Breast epithelium (tissue), 4 donors: ENCODE measurements at regions not wholly inside any gene's neighbourhood (a gene's known extent, or its start where the extent isn't known, plus 50 kb on each side); places are given as distances from the start of the nearest gene placed in this dataset.

Experiments
- DNase-seq, 2 donors: peaks; one replicate each; pipeline ENCODE4 v3.0.0-alpha.2; 2019; ENCODE audit warnings: low spot score in 2 of 2
- H3K27ac ChIP-seq, 2 donors: fragments of 200-600 bp; sonication (generic) in 1 of 2; one replicate each; pipeline ENCODE4 v1.5.1; 2016 to 2019; ENCODE audit warnings: mild to moderate bottlenecking in 1 of 2
- H3K27me3 ChIP-seq, 2 donors: fragments of 200-600 bp; sonication (generic) in 1 of 2; one replicate each; pipeline versions ENCODE4 v1.5.1 to v1.6.0; 2017 to 2019; ENCODE audit warnings: control low read depth in 1 of 2, mild to moderate bottlenecking in 1 of 2
- H3K36me3 ChIP-seq: fragments of 200-600 bp; one replicate; pipeline ENCODE4 v1.5.1; 2019
- H3K4me1 ChIP-seq, 2 donors: fragments of 200-600 bp; sonication (generic); one replicate each; pipeline ENCODE4 v1.5.1; 2016 to 2019; ENCODE audit warnings: control low read depth in 1 of 2
- H3K4me3 ChIP-seq, 3 donors: fragments of 200-600 bp; sonication (generic); 1 replicate in 2 of 3; 2 replicates in 1 of 3; pipeline ENCODE4 v1.5.1; 2016 to 2019; ENCODE audit warnings: mild to moderate bottlenecking in 3 of 3, moderate library complexity in 2 of 3
- H3K9me3 ChIP-seq, 2 donors: fragments of 200-600 bp; sonication (generic) in 1 of 2; one replicate each; pipeline ENCODE4 v1.5.1; 2016 to 2019; ENCODE audit warnings: control low read depth in 1 of 2
- POLR2A ChIP-seq: fragments of 450-650 bp; IDR thresholded peaks from one replicate; pipeline ENCODE4 v1.6.1; 2016; ENCODE audit warnings: antibody characterized with exemption, mild to moderate bottlenecking, moderate library complexity
- POLR2AphosphoS5 ChIP-seq, 3 donors: sonication (generic); formaldehyde crosslinking; IDR thresholded peaks; one replicate each; pipeline ENCODE4 v1.6.1; 2017; ENCODE audit warnings: antibody characterized with exemption in 3 of 3
- intact Hi-C: fragments of 100-400 bp; cut with DNase I; formaldehyde crosslinking; loops from one replicate; pipeline ENCODE4 v1.15.1; 2023; ENCODE audit warnings: low total_unique reads
- TF ChIP-seq, protein P1 (sequence below), 3 donors: fragments of 450-650 bp; IDR thresholded peaks; one replicate each; pipeline ENCODE4 v1.5.1; 2016 to 2017; ENCODE audit warnings: antibody characterized with exemption in 3 of 3, mild to moderate bottlenecking in 3 of 3, moderate library complexity in 3 of 3

DNA sequence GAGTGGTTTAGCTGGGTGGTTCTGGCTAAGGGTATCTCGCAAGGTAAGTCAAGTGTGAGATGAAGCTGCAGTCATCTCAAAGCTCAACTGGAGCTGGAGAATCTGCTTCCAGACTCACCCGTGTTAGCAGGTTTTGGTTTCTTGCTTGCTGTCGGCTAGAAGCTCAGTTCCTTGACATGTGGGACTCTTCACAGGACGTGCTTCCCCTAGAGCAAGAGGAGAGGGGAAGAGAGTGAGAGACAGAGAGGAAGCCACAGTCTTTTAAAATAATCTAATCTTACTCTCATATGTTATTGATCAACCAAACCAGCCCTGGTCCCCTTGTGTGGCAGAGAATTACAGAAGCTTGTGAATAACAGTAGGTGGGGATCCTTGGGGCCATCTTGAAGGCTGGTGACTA, 199.5 kb downstream of the REEP3 start:
- intact Hi-C loops: no loop called here
- Histone ChIP-seq H3K4me3 (no peak overlapping the region), H3K9me3 (no peaks in the 10 kb centered on the region), H3K36me3 (no peaks in the 10 kb centered on the region), H3K27me3 (no peaks in the 10 kb centered on the region), H3K4me1 (peaks cover 0 to 8% of the 10 kb centered on the region in 2 donors), H3K27ac (peak overlapping the region; percentile 51 to 52)
- TF ChIP-seq POLR2AphosphoS5 (IDR thresholded peaks at IDR 0.05) (no peak), POLR2A (no peak)
- DNase-seq: no peak

DNA sequence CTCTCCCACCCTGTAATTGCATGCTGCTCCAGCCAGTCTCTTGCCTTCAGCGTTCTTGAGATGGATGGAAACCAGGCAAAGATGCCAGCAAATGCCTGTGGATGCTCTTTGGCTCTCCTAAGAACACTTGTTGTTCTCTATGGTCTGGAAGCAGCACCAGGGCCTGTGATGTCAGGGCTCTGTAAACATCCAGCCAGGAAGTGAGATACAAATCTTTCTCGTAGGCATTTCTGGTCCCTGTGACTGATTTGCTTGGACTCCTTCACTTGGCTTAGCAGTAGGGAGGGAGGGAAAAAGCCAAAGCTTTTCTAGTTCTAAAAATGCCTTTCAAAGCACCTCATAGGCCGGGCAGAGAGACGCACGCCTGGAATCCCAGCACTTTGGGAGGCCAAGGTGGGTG, 201.3 kb downstream of the REEP3 start:
- H3K4me3 ChIP-seq: no peak overlapping the region
- peaks cover 0 to 8% of the 10 kb centered on the region in 2 donors for H3K4me1 ChIP-seq
- TF ChIP-seq, protein P1, sequence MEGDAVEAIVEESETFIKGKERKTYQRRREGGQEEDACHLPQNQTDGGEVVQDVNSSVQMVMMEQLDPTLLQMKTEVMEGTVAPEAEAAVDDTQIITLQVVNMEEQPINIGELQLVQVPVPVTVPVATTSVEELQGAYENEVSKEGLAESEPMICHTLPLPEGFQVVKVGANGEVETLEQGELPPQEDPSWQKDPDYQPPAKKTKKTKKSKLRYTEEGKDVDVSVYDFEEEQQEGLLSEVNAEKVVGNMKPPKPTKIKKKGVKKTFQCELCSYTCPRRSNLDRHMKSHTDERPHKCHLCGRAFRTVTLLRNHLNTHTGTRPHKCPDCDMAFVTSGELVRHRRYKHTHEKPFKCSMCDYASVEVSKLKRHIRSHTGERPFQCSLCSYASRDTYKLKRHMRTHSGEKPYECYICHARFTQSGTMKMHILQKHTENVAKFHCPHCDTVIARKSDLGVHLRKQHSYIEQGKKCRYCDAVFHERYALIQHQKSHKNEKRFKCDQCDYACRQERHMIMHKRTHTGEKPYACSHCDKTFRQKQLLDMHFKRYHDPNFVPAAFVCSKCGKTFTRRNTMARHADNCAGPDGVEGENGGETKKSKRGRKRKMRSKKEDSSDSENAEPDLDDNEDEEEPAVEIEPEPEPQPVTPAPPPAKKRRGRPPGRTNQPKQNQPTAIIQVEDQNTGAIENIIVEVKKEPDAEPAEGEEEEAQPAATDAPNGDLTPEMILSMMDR (IDR thresholded peaks at IDR 0.05): no peak
- peak in 2 of 3 donors; percentile 66 to 70 for TF ChIP-seq POLR2AphosphoS5 (IDR thresholded peaks at IDR 0.05)
- no peaks in the 10 kb centered on the region for H3K9me3 ChIP-seq
- peak; percentile 58 to 89 for DNase-seq
- no peaks in the 10 kb centered on the region for H3K36me3 ChIP-seq
- H3K27me3 ChIP-seq: no peaks in the 10 kb centered on the region
- intact Hi-C loops: no loop called here
- peak overlapping the region; percentile 86 to 90 for H3K27ac ChIP-seq

DNA sequence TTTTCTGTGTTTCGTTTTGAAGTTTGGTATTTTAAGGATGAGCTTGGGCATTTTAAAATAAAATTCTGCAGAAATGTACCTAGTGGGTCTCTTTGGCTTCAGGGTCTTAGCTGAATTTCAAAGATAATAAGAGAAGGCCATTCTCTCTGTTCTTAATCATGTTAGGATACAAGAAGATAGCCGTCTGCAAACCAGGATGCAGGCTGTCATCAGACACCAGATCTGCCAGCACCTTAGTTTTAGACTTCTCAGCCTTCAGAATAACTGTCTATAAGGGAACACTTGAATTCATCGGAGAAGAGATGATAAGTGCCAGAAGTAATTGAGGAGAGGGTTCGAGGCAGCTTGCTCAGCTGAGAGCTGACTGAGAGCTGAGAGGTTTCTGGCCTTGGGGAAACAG, 202.1 kb downstream of the REEP3 start:
- H3K27ac ChIP-seq: peak overlapping the region in 1 of 2 donors; percentile 90

DNA sequence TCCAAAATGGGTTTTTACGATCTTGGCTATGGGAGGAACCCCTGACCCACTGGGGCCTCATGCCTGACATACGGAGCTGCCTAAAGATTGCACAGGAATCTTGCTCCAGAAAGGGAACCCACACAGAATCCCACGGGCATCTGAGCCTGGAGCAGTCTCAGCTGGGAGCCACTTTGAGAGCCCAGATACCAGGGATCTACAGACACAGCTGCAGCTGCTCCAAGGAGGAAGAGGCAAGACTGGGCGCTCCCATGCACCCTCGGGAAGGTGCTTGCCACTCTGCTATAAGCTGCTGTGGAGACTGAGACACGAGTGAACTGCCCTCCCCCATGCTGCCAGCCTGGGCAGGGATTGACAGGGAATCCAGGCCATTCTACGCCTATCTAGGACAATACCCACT, 202.5 kb downstream of the REEP3 start:
- peaks cover 0 to 8% of the 10 kb centered on the region in 2 donors for H3K4me1 ChIP-seq
- no peaks in the 10 kb centered on the region for H3K36me3 ChIP-seq
- no peaks in the 10 kb centered on the region for H3K27me3 ChIP-seq
- intact Hi-C loops: no loop called here
- no peaks in the 10 kb centered on the region for H3K9me3 ChIP-seq
- no peak for TF ChIP-seq POLR2A
- H3K4me3 ChIP-seq: no peak overlapping the region
- no peak overlapping the region for H3K27ac ChIP-seq
- no peak for DNase-seq

More for the DNA sequence above, 202.1 kb downstream of the REEP3 start:
- H3K4me3 ChIP-seq: no peak overlapping the region
- no peaks in the 10 kb centered on the region for H3K36me3 ChIP-seq
- DNase-seq: no peak
- no peaks in the 10 kb centered on the region for H3K9me3 ChIP-seq
- intact Hi-C loops: no loop called here
- peaks cover 0 to 8% of the 10 kb centered on the region in 2 donors for H3K4me1 ChIP-seq
- TF ChIP-seq, protein P1 (IDR thresholded peaks at IDR 0.05): no peak
- TF ChIP-seq POLR2AphosphoS5 (IDR thresholded peaks at IDR 0.05): no peak
- TF ChIP-seq POLR2A: no peak
- H3K27me3 ChIP-seq: no peaks in the 10 kb centered on the region

DNA sequence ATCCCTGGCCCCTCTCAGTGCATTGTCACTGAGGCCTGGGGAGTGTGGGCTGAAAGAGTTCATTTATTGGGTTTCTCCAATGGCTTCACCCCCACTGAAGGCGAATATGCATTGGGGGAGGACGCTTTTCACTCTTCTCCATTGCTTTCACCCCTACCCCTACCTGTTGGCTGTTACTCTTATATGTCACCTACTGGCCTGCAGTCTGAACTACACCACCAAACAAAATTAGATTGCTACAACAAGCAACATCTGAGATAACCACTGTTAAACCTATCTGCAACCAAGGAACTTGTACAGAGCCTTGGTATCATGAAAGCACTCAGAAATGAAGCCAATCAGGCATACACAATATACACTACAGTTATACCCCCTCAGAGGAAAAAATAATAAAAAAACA, 203.7 kb downstream of the REEP3 start:
- no peak overlapping the region for H3K27ac ChIP-seq
- H3K4me1 ChIP-seq: peaks cover 0 to 6% of the 10 kb centered on the region in 2 donors
- no peaks in the 10 kb centered on the region for H3K36me3 ChIP-seq
- intact Hi-C loops: no loop called here
- H3K4me3 ChIP-seq: no peak overlapping the region
- no peak for TF ChIP-seq POLR2A
- TF ChIP-seq POLR2AphosphoS5 (IDR thresholded peaks at IDR 0.05): no peak
- TF ChIP-seq, protein P1 (IDR thresholded peaks at IDR 0.05): no peak
- H3K9me3 ChIP-seq: no peaks in the 10 kb centered on the region
- no peaks in the 10 kb centered on the region for H3K27me3 ChIP-seq
- DNase-seq: no peak

DNA sequence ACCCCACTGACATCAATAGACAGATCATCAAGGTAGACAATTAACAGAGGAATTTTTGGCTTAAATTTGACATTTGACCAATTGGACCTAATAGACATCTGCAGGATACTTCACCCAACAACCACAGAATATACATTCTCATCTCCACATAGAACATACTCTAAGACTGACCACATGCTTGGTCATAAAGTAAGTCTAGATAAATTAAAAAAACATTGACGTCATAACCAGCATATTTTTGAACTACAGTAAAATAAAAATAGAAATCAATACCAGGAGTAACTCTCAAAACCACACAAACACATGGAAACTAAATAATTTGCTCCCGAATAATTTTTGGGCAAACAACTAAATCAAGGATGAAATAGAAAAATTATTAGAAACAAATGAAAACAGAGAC, 205.7 kb downstream of the REEP3 start:
- intact Hi-C loops: no loop called here
- DNase-seq: no peak
- TF ChIP-seq POLR2AphosphoS5 (IDR thresholded peaks at IDR 0.05) (no peak), POLR2A (no peak)
- TF ChIP-seq, protein P1 (IDR thresholded peaks at IDR 0.05): no peak

More for the DNA sequence above, 205.7 kb downstream of the REEP3 start:
- H3K27ac ChIP-seq: no peak overlapping the region
- no peak overlapping the region for H3K4me3 ChIP-seq
- no peaks in the 10 kb centered on the region for H3K27me3 ChIP-seq
- no peaks in the 10 kb centered on the region for H3K36me3 ChIP-seq
- no peaks in the 10 kb centered on the region for H3K9me3 ChIP-seq
- H3K4me1 ChIP-seq: no peaks in the 10 kb centered on the region
